GM12875 (cell line): ENCODE measurements at regions not wholly inside any gene's neighbourhood (a gene's known extent, or its start where the extent isn't known, plus 50 kb on each side); places are given as distances from the start of the nearest gene placed in this dataset.
A peak's percentile ranks its signal among the peaks of the same experiment; 100 is the strongest.

Experiments
- H3K4me3 ChIP-seq: one replicate; pipeline ENCODE4 v1.5.1; 2011; ENCODE audit warnings: low read depth, low read length, control low read depth
- CTCF ChIP-seq: IDR thresholded peaks from 2 replicates; pipeline ENCODE4 v1.5.1; 2011; ENCODE audit warnings: low read depth, mild to moderate bottlenecking, control low read depth, inconsistent platforms, low read length, moderate library complexity, borderline replicate concordance; ENCODE audit not compliant: insufficient read depth

GRCh38 chr7:94087664-94088352, 83.7 kb upstream of the BET1 start:
- peak; percentile 60; the same call in 1 of the 2 replicates for TF ChIP-seq CTCF
- no peak overlapping the region for H3K4me3 ChIP-seq

- H3K4me3 ChIP-seq, result no peak overlapping the region
- no peak for TF ChIP-seq CTCF
These were observed 84.4 kb upstream of the BET1 start for GRCh38 chr7:94088560-94088959.

GRCh38 chr7:94089806-94090205, 85.7 kb upstream of the BET1 start:
- no peak for TF ChIP-seq CTCF
- no peak overlapping the region for H3K4me3 ChIP-seq

GRCh38 chr7:94092980-94093379, 88.8 kb upstream of the BET1 start:
- no peak overlapping the region for H3K4me3 ChIP-seq
- no peak for TF ChIP-seq CTCF

GRCh38 chr7:94094298-94094697, 90.1 kb upstream of the BET1 start:
- TF ChIP-seq CTCF, result no peak
- H3K4me3 ChIP-seq, result no peak overlapping the region

GRCh38 chr7:94095316-94096009, 91.3 kb upstream of the BET1 start:
- no peak for TF ChIP-seq CTCF
- H3K4me3 ChIP-seq, result no peak overlapping the region

GRCh38 chr7:94099679-94100078, 95.5 kb upstream of the BET1 start:
- H3K4me3 ChIP-seq, result no peak overlapping the region
- no peak for TF ChIP-seq CTCF
